Bronchial epithelial cell (primary cell): ENCODE measurements at regions not wholly inside any gene's neighbourhood (a gene's known extent, or its start where the extent isn't known, plus 50 kb on each side); places are given as distances from the start of the nearest gene placed in this dataset.

Source experiments
- DNase-seq: peaks from one replicate; pipeline ENCODE4 v3.0.0-alpha.2; 2010; ENCODE audit warnings: low read depth
- FAIRE-seq: peaks from 2 replicates; lab custom pipeline; 2011; peaks lifted over from hg19 to GRCh38; lab: Jason Lieb, UNC
- H3K27me3 ChIP-seq: 2 replicates; pipeline ENCODE4 v1.5.1; 2011; ENCODE audit warnings: low read length; ENCODE audit not compliant: control insufficient read depth, insufficient read depth
- H3K36me3 ChIP-seq: 2 replicates; pipeline ENCODE4 v1.5.1; 2011; ENCODE audit warnings: low read length; ENCODE audit not compliant: control insufficient read depth, insufficient read depth
- H3K4me3 ChIP-seq: 2 replicates; pipeline ENCODE4 v1.5.1; 2011; ENCODE audit warnings: mild to moderate bottlenecking, low read depth, low read length, control low read depth
- CTCF ChIP-seq: IDR thresholded peaks from 2 replicates; pipeline ENCODE4 v1.5.1; 2011; ENCODE audit warnings: mild to moderate bottlenecking, moderate library complexity, low read length, control low read depth, inconsistent platforms; ENCODE audit not compliant: insufficient read depth, severe bottlenecking

DNA sequence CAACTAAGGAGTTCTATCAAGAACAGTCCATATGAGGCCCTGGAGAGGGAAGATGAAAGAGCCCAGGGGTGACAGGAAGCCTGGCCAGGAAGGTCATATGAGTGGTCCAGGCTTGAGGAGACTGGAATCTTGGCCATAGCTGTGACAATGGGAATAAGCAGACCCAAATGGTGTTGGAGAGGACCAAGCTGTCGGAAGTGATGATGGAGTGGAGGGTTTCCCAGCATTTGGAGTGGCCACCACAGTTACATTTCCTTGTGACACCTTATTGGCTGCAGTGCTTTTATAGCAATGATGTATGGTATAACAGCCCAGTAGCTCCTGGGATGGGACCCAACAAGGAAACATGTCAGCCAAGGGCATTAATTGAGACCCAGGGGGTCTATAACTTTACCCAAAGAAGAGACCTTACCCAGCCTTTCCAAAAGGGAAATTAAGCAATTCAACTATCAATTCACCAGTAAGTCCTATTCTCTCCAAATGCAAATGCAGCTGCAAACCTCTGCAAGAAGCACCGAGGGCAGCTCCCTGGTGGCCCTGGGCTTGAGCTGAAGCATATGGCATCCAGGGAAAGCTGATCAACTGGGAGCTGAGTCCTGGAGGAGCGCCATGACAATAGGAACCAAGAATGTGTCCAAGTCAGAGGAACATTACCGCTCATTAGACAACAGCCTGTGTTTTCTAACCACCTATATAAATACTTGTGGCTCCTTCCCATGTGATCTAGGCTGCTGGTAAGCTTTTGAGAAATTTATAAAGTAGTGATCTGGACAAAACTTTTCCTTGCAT is 219.4 kb downstream of the SOD2 start:
- FAIRE-seq (no peak), DNase-seq (no peak)
- no peak overlapping the region for H3K4me3 ChIP-seq
- H3K36me3 ChIP-seq = no peaks in the 10 kb centered on the region
- H3K27me3 ChIP-seq = no peaks in the 10 kb centered on the region
- TF ChIP-seq CTCF = no peak

DNA sequence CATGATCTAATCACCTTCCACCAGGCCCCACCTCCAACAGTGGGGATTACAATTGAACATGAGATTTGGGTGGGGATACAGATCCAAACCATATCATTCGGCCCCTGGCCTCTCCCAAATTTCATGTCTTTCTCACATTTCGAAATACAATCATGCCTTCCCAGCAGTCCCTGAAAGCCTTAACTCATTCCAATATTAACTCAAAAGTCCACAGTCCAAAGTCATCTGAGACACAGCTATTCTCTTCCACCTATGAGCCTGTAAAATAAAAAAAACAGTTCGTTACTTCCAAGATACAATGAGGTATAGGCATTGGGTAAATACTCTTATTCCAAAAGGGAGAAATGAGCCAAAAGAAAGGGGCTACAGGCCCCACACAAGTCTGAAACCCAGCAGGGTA is 222.6 kb downstream of the SOD2 start:
- DNase-seq (no peak), FAIRE-seq (no peak)
- H3K4me3 ChIP-seq = no peak overlapping the region
- no peaks in the 10 kb centered on the region for H3K36me3 ChIP-seq
- H3K27me3 ChIP-seq = no peaks in the 10 kb centered on the region
- TF ChIP-seq CTCF = no peak

DNA sequence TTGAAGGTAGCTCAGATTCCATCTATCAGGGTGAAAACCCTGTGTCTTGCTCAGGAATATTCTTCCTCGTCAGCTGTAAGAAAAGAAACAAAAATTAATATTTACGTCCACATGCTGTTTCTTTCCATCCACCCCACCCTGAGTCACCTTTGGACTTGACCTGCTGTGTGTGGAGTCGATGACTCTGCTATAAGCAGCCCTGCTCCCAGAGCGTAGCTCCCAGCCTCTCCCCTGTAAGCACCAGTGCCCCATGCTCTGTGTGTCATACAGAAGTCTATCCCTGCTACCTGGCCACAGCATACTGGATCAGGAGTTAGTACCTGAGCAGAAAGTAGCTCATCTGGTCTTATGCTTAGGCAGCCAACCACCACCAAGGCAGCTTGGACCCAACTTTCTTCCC is 223.6 kb downstream of the SOD2 start:
- Histone ChIP-seq H3K4me3 (no peak overlapping the region), H3K27me3 (no peaks in the 10 kb centered on the region), H3K36me3 (no peaks in the 10 kb centered on the region)
- no peak for TF ChIP-seq CTCF
- no peak for DNase-seq
- FAIRE-seq = no peak

DNA sequence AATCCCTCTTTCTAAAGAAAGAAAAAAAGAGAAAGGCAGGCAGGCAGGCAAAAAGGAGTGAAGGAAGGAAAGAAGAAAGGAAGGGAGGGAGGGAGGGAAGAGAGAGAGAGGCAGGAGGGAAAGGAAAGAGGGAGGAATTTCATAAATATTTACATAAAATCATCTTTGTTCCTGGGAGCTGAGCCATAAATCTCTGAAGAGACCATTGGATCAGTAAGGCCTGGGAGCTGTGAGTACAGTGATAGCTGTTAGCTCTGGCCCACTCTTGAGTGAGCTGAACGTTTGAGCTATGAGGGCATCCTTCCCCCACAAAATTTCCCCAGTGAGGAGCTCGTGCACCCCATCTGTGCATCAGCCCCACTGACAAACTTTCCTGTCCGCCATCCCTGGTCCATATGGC is 224.0 kb downstream of the SOD2 start:
- no peaks in the 10 kb centered on the region for H3K27me3 ChIP-seq
- FAIRE-seq (no peak), DNase-seq (no peak)
- no peak for TF ChIP-seq CTCF
- no peak overlapping the region for H3K4me3 ChIP-seq
- H3K36me3 ChIP-seq = no peaks in the 10 kb centered on the region

- no peak for TF ChIP-seq CTCF
Measured at GRCh38 chr6:159467473-159468041, 225.5 kb downstream of the SOD2 start.

More at GRCh38 chr6:159467473-159468041, 225.5 kb downstream of the SOD2 start:
- FAIRE-seq (peak; percentile 23), DNase-seq (no peak)
- no peak overlapping the region for H3K4me3 ChIP-seq
- no peaks in the 10 kb centered on the region for H3K27me3 ChIP-seq
- no peaks in the 10 kb centered on the region for H3K36me3 ChIP-seq
